Central memory CD4-positive, alpha-beta T cell (primary cell): ENCODE measurements at regions not wholly inside any gene's neighbourhood (a gene's known extent, or its start where the extent isn't known, plus 50 kb on each side); places are given as distances from the start of the nearest gene placed in this dataset.

Experiments
- DNase-seq: peaks from one replicate; pipeline ENCODE4 v3.0.0; 2022

DNA sequence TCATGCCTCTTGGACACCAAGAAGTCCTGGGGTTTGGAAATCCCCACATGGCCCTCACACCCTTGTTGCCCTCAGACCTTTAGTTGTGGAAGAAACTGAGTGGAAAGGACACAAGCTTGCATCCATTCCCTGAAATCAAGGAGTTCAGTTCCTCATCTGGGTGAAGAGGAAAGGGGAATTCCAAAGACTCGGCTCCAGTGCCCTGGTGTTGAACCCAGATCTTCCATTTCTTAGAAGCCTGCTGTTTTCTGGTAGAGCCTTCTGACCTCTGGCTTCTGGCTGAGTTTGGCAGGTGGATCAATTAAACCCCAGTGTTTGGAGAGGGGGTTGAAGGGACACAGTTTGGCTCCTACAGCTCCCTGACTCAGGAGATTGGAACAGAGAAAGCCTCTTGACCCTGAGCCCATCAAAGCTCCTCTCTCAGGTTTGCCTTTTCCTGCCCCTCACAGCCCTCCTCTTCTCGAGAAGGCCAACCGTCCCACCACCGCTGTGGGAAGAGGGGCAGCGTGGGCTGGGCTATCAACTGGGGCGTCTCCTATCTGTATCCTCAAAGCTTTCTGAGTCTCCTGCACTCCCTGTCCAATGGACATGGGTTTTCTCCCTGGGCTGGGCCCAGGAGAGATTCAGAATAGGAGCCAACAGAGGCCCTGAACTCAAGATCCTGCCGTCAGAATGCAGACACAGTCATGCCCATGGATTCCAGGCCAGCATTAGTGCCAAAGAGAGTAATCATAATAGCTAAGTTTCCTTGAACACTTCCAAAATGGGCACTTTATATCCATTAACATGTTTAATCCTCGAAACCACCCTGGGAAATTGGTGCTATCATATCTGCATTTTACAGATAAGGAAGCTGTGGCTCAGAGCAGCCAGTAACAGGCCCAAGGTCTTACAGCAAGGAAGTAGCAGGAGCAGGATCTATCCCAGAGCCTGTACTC, 146.2 kb downstream of the VEGFA start:
- no peak for DNase-seq

DNA sequence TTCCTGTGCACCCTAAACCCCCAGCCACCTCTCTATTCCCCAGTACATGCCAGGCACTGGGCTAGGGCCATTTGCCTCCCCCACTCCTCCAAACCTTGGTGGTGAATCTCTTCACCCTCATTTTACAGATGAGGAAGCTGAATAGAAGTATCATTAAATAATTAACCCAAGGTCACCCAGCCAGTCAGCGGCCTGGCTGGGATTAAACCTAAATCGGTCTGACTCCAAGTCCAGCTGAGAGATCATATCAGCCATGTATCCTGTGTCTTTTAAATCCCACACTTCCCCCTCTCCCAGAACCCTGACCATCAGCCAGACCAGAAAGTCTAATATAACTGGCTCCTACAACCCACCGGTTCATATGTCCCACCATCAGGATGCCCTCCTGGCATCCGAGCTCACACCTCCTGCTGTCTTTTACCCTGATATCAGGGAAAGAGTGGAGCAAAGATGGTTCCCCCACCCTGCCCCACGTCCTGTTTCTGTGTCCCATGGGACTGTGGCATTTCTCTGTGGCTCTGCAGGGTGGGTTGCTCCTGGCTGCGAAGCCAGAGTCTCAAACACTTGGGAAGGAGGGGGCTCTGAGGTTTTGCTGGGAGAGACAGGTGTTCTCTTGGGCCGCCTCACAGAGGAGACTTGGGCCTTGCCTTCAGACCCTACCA, 145.3 kb downstream of the VEGFA start:
- DNase-seq, result no peak

- no peak for DNase-seq
Observed at GRCh38 chr6:43914272-43915147, 144.5 kb downstream of the VEGFA start.

DNA sequence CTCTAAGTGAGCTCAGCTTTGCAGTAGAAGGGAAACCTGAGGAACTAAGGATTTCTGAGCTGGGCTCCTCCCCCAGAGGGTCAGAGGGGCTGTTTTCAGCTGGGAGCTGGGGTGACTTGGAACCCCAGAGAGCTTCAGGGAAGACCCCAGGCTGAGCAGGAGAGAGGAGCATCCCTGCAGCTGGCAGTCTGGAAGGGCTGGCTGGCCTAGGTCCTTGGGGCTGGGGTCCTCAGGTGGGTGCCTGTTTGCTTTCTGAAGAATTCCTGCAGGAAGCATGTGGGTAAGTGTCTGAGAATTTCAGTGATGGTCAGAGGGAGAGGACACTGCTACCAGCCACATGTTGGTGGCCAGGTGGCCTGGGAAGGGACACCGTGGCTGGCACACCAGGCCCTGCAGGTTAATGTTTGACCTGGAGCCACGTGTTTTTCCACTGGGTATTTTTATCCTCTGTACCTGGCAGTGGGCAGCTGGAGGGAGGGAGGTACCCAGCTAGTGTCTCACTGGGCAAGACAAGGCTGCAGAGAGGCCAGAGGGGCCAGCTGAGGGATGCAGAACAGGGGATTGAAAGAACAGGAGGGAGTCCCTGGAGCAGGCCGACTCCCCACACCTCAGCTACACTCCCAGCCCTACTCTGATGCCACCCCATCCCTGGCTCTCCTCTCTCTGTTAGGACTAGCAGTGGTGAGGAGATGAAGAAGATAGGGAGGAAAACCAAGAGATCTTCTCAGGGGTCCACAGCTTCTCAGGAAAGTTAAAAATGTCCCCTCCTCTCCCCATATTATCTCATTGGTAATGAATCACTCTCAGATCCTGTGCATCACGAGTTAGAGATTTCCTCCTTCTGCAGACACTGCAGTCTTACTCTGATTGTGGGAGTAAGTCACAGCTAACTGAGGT, 143.6 kb downstream of the VEGFA start:
- DNase-seq, result no peak

GRCh38 chr6:43912598-43913371, 142.8 kb downstream of the VEGFA start:
- DNase-seq, result no peak

DNA sequence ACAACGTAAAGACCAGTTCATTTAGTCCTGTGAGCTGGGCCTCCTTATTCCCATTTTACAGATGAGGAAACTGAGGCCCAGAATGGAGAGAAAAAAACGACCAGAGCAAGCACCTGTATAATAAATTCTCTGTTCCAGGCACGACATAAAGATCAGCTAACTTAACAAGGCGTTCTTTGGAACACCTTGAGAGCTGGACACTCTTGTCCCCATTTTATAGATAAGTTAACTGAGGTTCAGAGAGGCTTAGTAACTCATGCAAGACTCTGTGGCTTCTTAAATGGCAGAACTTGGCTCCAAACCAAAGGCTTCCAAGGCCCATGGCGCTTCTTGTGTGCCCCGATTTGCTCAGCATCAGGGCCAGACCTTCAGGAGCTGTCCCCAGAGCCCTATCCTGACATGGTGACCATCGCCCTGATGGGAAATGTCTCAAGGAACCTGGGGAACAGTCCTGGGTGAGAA, 142.1 kb downstream of the VEGFA start:
- no peak for DNase-seq

GRCh38 chr6:43911354-43912115, 141.5 kb downstream of the VEGFA start:
- no peak for DNase-seq

DNA sequence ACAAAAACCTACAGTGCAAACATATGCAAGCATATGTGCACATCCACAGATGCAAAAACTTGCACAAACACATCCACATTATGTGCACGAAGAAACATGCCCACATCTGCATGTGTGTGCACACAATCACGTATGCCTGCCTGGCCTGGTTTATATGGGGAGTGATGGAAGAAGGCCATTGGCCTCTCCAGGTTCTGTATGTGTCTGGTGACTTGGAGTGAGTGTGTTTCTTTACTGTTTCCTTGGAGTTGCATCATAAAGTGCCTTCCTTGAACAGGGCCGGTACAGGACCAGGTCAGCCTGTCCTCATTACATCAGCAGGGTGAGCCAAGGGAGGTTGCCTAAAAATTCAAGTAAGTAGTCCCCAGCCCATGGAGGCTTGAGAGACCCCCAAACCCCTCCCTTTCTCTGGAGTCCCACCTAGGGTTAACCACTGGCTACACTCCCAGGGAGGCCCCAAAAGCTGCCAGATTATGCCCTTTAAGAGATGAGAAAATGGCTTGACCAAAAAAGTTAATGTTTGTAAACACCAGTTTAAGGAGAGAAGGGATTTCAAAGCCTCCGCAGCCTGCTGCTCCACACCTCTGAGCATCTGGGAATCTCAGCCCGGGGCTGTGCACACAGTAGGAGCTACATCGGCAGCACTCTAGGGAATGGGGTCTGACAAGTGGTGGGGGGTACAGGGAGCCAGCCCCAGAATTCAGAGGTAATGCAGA, 140.8 kb downstream of the VEGFA start:
- no peak for DNase-seq

- DNase-seq, result no peak
Observed at GRCh38 chr6:43910149-43910637, 140.2 kb downstream of the VEGFA start.

DNA sequence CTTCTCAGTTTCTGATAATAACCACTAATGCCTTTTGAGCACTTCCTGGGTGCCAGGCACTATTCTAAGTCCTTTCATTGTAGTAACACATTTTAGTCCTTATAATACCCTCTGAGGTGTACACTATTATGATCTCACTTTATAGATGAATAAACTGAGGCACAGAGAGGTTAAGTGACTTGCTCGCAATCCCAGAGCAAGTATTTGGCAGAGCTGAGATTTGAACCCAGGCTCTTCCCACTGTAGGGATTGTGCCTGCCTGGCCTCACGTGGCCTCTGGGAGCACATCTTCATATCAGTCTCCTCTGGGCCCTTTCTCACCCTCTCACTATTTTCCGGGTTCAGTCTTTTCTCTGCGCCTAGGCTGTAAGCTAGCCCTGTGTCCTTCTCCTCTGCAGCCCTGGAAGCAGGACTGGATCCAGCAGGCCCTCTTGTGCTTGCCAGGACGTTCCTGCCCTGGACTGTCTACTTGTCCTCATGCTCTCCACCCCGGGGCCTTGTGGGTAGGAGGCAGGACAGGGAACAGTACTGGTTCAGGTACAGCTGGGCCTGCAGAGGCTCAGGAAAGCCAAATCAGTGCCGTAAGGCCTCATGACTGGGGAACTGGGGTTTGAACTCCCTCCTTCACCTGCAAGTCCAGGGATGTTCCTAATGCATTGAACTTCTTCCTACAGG, 139.6 kb downstream of the VEGFA start:
- no peak for DNase-seq

DNA sequence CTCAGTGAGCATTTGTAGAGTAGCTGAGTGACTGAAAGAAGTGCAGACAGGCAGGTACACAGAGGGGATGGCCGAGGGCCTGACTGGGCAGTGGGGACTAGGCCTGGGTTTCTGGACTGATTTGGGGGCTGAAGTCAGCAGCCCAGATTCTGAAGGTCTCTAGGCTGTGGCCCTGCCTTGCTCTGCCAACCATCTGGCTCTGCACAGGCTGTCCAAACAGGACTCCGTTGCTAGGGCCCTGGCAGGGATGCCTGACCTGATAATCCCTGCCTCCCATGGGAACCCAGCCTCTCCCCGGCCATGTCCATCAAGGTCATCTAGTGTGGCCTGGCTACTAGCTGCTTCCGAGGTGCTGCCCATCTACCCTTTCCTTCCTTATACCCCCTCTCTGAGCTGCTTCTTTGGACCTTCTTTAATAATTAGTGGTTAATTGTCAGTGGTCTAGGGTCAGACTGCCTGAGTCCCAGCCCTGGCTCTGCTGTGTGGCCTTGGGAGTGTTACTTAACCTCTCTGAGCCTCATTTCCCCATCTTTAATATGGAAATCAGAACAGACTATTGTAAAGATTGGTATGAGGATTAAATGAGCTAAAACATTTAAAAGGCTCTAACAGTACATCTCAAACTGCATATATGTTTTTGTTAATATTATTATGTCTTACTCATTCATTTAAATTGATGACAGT, 137.9 kb downstream of the VEGFA start:
- no peak for DNase-seq

- DNase-seq, result no peak
Observed at GRCh38 chr6:43907312-43907711, 137.3 kb downstream of the VEGFA start.

DNA sequence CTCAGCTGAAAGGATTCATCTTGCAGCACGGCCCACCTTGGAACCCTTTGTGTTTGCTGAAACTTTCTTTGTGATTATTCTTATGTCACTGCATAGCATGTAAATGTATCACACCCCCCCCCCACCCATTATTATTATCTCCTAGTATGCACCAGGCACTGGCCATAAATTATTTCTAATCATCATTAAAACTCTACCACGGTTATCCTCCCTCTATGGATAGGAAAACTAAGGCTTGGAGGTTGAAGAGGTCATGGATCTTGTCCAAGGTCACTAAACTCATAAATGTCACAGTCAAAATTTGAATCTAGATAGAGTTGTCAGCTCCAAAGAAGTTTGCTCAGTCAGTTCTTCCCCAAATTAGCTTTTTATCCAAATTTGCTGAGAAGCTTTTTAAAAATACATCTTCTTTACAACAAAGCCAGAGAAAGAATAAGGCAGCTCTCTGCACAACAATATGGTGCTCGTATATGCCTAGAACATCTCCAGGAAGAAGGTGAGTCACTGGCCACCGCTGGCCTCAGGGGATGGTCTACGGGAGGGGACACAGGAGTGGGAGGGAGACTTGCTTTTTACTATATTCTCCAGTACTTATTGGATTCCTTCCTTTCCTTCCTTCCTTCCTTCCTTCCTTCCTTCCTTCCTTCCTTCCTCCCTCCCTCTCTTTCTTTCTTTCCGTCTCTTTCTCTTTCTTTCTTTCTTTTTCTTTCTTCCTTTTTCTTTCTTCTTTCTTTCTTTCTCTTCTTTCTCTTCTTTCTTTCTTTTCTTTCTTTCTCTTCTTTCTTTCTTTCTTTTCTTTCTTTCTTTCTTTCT, 134.5 kb downstream of the VEGFA start:
- no peak for DNase-seq

DNA sequence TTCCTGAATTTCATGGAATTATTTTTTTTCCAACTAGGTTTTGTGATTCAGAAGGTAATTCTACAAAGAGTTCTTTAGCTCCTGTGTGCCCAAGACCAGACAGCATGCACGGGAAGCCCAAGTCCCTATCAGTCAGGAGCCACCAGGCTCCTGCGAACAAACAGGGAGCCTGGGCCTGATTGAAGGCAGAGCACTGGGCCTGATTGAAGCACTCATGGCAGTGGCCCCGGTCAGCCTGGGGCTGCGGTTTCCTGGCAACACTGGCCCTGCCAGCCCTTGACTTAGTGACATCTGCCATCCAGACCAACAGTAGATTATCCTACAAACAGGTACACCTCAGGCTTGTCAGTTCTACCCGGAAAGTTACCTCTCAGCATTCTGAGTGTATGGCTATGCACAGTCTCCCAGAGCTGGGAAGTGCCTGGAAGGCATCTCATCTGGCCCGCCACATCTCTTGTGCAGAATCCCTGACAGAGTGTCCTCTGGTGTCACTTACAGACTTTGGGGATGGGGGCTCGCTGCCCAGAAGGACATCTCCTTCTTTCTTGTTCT, 133.8 kb downstream of the VEGFA start:
- no peak for DNase-seq

GRCh38 chr6:43901733-43902230, 131.8 kb downstream of the VEGFA start:
- DNase-seq, result no peak

DNA sequence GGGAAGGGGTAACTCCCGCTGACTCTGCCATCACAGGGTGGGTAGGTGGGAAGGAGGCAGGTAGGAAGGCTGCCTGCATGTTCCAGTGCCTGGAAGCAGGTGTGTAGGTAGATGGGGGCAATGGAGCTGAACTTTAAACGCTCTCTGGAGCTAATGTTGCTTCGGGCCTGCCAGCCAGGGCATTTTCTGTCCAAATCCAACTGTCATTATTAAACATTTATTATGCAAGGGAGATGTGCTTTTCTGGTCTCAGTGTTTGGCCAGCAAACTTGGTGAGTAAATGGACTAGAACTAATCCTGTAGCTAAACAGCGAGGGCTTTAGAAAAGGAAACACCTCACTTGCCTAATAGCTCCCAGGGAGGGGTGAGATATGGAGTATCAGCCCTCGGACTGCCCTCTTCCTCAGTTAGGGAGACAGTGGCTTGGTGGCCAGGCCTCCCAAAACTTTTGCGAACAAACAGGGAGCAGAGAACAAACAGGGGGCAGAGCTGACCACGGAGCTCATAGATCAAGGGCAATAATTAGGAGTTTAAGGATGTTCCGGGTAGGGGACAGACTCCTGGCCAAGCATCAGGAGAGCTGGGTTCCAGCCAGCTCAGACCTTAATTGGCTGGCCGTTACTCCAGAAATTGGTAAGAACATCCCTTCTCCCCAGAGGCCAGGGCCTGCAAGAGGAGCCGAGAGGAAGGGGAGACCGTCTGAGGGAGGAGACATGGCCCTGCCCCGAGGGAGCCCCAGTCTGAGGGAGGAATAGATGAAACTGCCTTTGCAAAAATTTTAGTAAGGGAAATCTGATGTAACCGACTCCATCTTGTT, 131.1 kb downstream of the VEGFA start:
- no peak for DNase-seq
